ENCODE measurements at regions not wholly inside any gene's neighbourhood (a gene's known extent, or its start where the extent isn't known, plus 50 kb on each side); places are given as distances from the start of the nearest gene placed in this dataset.

DNA sequence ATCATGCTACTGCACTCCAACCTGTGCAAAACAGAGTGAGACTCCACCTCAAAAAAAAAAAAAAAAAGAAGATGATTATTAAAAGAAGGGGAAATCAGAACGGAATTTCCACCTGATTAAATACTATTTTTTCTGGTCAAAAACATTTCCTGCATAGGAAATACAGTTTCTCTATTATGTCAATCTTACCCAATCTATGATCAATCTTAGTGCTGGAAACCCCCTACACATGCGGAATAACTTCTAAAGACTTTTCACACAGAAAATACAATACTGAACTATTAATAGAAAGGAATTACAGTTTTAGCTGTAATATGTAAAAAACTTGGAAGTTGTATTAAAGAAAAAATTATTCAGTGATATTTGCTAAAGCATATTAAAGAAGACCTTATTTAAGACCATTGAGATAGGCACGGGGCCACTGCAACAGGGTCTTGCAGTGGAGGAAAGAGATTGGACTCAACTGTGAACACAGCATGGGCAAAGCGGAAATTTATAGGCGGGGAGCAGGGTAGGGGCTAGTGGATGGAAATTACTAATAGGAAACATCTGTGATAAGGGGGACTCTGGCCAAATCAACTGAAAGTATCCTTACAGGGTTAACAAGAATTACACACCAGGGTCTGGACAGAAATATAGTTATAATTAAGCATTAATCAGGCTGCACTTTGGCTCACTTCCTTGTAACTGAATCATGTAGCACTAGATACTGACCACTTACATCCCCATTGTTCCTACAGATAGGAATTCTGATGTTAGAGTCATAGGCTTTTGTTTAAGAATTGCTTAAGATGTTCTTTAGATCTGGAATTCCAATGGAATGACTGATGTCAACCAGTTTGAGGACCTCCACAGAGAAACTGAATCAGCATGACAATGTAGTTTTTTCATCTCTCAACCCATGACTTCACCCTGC, 411.5 kb upstream of the DDI1 start:
- no peak for DNase-seq (ENCODE audit: low read depth)

DNA sequence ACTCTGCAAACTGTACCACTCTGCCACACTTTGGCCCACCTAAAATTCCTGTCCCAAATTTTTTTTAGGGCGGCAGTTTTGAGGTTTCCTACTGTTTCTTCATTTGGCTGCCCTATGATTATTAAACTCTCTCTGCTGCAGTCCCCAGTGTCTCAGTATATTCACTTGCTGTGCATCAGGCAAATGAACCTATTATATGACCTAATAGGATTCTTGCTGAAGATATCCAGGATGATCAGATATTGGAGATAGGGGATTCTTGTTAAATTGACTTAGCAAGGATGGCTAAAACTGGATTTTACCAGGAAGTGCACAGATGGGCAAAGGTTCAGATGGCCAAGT, 410.8 kb upstream of the DDI1 start:
- DNase-seq (ENCODE audit: low read depth): no peak

DNA sequence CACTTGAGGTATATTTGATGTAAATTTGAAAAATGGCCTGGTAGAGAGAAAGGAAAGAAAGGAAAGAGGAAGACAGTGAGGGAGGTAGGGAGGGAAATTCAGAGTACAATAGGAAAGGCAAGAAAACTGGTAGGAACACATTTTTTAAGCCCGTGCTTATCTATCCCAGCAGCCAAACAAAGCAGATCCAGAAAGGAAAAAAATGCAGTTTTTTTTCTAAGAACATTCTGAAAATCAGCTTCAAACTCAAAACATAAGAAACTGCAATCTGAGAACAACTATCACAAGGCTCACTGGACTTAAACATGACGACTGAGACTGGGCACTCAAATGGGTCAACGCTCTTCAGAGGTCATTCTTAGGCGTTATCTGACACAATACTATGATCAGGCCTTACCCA, 408.3 kb upstream of the DDI1 start:
- DNase-seq (ENCODE audit: low read depth): no peak

DNA sequence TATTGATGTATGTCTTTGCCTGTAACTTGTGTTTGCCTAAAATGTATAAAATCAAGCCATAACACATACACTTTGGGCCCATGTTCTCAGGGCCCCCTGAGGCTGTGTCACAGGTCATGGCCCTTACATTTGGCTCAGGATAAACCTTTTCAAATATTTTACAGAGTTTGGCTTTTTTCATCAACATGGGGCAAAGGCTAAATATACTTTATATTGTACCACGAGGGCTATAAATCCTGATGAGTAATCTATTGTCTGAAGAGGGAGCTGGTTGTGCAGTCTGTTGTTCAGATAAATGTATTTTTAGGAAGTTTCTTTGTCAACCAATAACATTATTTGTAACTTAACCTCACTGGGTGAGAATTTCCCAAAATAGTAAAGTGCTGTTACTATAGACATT, 404.6 kb upstream of the DDI1 start:
- no peak for DNase-seq (ENCODE audit: low read depth)

DNA sequence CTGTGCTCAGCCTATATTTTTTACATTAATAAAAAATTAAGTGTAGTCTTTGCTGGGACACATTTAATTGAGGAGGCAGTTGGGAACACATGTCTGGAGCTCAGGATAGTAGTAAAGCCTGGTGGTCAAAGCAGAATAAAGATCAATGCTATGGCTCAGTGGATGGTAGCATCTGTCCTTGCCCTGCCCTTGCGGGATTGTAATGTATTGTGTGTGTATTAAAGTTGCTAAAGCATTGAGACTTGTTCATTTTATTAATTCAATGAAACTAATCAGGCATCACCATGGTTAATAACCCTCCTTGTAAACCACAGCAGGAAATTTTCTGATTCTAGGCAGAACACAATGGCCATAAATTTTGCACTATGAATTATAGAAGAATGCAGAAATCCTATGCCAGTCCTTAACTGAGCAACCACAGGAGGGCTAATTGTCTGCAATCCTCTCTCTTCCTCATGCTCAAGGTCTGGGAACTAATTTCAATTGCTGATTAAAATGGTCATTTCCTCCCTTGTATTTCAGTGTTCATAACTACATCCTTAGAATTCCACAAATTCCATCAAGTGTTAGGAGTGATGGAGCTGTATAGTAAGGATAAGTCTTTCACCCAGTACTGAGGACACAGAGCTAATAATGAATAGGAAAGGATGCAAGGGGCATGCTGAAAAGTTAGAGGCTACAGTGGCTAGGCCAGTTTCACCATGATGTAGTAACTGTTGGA, 403.2 kb upstream of the DDI1 start:
- no peak for DNase-seq (ENCODE audit: low read depth)

DNA sequence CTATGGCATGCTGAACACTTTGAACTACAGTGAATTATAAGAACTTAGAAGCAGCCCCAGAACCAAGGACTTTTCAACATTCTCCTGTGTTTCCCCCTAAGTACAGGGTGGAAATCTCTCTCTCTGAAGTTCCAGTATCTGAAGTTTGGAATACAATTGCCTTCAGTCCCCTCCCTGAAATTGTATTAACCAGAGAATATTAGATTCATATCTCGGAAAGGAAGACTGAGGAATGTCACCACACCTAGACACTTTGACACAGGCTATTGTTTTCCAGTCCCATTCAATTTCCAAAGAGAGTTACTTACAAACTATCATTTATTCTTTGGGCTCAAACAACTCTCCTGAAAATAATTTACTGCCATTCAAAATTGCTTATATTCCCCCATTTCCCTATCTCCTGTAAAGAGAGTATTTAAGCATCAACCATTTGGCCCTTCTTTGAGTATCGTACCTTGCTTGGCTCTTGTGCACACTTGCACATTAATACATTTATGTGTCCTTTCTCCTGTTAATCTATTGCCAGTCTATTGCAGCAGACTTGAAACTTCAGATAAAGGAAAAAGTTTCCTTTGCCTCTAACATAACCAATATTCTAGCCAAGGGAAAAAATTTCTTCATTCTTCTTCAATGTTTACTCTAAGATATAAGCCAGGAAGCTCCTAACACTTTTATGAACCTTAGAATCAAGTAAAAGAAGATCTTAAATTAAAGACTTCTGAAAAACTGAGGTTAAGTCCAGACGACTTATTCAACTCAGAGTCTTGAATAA, 402.4 kb upstream of the DDI1 start:
- DNase-seq (ENCODE audit: low read depth): no peak

DNA sequence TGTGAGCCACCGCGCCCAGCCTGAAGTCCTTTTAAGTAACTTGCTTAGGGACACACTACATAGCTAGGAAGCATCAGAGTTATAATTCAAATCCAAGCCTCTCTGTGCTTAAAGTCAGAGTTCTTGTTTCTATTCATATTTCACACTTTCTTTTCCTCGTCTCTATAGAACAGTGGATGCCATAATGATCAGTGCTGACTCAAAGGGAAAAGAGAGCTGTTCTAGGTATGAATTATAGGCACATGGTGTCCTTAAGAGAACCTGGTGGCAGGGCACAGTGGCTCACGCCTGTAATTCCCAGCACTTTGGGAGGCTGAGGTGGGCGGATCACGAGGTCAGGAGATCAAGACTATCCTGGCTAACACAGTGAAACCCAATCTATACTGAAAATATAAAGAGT, 400.2 kb upstream of the DDI1 start:
- no peak for DNase-seq (ENCODE audit: low read depth)

DNA sequence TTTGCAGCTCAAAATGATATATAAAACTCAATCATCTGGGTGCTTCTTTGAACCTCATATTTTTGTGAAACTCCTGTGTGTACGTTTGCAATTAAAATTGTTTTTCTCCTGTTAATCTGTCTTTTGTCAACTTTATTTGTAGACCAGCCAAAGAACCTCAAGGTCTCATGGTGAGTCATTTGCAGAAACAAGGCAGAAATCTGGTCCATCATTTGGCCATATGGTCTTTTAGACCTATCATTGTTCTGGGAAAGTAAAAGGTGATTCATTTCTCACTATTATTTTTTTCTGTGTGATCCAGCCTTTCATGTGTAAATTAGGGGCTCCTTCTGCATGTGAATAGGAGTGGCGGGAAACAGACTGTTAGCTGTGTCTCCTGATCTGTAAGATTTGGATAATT, 399.1 kb upstream of the DDI1 start:
- no peak for DNase-seq (ENCODE audit: low read depth)

DNA sequence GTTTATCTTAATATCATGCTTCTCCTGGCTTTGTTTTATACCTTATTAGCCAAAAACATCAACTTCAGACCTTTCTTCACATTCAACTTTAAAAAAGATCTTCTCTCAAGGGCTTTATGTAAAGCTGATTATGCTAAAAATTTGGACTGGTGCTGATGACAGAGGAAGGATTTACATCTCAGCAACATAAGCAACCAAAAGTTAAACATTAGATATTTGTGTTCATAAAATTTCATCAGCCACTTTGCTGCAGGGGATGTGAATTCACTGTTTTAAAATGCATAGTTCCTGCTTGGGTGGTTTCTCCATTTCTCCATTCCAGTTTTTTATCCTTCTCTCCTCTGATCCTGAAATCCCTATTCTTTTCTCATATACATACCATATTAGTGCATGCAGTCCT, 398.6 kb upstream of the DDI1 start:
- no peak for DNase-seq (ENCODE audit: low read depth)

DNA sequence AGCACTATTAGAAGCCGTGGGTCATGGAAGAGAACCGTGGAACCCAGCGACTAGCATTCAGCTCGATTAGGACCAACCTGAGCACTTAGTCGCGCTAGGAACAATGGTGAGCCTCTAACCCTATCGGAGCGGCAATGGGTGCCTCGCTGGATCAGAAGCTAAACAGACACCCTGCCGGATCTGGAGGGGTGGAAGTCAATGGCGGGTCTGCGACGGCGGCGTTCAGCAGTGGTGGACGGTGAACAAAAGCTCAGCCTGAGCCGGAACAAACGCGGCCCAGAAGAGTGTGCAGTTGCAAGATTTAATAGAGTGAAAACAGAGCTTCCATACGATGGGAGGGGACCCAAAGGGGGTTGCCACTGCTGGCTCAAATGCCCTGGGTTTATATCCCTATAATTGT, 391.8 kb upstream of the DDI1 start:
- DNase-seq (ENCODE audit: low read depth): no peak

DNA sequence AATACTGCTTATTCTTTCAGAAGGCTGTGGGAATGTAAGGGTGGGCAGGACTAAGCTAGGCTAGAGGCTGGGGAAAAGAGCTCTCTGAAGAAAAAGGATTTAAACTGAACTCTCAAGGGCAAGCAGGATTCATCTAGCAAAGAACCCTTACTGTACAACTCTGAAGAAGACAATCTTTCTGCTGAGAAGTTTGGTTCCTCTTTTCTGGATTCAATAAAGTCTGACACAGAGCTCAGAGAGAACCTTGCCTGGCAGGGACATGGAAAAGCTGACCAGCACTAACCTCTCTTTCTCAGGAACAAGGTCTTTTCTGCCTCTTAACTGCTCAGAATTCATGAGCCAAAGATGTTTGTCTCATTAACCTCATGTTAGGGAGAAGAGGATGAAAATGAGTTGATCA, 388.4 kb upstream of the DDI1 start:
- no peak for DNase-seq (ENCODE audit: low read depth)

DNA sequence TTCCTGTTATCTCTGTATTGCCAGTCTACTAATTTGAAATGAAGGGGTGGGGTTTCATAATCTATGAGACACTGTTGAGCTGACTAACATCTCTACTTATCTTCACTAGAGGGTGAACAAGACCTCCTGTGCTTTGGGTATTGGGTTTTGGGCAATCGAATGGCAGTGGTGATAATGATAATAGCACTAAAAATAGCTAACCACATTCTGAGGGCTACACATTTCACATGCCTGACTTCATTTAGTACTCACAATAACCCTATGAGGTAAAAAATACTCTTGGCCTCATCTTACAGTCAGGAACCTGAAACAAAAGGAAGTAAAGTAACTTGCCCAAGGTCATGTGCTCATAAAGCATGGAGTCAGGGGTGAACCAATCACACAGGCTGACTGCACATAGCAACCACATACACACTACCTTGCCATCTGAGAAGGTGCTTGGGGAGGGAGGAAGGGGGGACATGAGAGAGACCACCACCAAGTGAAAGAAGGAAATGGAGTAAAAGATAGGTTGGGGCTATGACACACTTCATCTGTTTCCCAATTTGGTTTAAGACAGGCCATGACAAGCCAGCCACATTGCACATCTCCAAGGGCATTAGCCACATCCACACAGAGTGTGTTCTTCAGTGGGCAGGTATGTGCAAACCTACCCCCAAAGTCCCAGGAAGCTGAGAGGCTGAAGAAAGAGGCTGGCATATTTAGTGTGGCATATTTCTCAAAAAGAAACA, 387.6 kb upstream of the DDI1 start:
- DNase-seq (ENCODE audit: low read depth): no peak

DNA sequence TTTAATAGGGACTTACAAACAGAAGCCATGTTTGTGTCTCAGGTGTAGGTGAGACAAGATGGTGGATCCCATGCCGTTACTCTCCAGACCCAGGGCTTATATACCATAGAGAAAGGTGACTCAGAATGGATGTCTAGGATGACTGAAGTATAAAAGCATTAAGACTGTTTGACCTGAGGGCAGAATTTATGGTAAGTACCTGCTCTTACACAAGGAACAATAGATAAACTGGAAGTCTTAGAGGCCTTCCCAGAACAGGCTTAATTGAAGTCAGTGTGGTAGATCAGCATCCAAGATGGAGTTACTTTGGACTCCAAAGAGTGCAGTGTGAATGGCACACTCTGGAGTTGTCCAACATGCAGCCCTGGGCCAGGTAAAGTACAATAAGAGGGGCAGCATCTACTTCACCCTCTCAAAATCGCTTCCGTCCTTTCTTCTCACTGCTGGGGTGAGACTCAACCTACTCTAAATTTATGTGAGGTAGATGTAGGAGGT, 387.0 kb upstream of the DDI1 start:
- no peak for DNase-seq (ENCODE audit: low read depth)

DNA sequence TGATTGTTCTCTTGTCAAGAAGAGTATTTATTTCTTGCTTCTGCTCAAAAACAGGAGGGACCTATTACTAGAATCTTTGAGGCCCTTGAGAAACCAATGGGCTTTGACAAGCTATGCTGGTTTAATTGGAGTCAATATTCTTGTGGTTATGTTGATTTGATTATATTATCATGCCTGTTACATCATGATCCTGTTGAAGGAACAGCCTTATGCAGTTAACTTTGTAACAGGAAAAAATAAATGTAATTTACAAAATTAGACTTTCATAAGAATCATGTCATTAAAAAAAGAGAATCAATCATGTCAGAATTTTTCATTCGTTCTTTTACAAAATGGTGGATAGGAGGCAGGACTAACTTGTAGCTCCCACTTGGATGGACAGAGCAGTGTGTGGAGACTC, 386.1 kb upstream of the DDI1 start:
- no peak for DNase-seq (ENCODE audit: low read depth)

DNA sequence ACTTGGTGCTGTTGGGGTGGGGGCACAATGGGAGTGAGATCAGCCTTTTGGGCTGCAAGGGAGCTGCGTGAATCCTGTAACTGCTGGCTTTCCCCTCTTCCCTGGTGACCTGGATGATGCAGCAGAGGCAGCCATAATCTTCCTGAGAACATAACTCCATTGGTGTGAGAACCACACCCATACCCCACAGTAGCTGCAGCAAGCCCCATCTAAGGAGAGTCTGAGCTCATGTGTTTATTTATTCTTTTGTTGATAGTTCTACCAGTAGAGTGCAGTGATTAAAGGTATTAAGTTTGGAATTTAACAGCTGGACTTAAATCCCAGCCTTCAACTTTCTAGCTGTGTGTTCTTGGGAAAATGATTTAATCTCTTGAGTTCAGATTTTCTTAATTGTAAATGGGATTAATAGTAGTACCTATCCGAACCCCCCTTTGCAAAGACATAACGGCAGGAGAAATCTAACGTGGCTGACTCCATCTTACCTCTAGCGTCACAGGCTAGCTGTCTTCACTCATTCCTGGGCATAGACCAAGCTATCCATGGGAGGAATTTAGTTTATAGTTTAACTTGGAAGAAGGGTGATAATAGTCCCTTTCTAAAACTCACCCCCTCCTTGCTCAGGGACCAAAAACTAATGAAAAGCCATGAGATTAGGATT, 385.0 kb upstream of the DDI1 start:
- DNase-seq (ENCODE audit: low read depth): no peak

DNA sequence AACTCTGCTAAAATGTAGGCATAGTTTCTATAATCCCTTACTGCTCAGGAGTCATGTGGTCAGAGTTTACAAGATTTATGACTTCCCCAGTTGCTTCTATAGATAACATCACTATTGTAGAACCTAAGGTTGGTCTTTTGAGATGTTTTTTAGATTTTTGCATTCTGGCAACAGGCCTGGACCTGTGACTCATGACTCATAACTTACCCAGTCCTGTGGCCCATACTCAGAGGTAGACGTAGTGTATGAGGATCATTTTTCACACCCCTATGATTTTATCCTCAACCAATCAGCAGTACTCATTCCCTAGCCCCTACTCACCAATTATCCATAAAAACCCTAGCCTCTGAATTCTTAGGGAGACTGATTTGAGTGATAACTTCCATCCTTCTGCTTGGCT, 384.4 kb upstream of the DDI1 start:
- DNase-seq (ENCODE audit: low read depth): no peak

DNA sequence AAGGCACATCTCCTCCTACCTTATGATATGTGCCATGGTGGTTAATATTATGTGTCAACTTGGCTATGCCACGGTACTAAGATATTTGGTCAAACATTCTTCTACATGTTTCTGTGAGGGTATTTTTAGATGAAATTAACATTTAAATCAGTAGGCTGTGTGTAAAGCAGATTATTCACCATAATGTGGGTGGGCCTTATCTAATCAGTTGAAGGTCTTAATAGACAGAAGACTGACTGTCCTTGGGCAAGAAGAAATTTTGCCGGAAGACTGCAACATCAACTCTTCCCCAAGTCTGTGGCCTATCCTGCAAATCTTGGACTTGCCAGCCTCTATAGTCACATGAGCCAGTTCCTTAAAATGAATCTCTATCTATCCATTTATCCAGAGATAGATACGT, 380.1 kb upstream of the DDI1 start:
- DNase-seq (ENCODE audit: low read depth): no peak

DNA sequence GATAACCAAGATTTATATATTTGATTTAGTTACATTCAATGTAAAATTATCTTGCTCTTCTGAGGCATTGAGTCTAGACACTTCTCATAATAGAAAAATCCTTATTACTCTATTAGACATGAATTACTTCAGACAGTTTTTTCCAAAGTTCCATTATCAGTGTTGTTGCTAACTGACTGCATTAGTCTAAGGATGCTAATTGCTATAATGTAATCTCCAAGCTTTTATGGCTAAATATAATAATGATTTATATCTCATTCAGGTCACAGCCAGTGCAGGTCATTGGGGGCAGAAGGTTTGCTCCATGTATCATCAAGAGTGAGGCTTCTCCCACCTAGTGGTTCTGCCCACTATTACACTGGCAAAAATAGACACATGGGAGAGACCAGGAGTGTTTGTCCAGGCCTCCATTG, 377.2 kb upstream of the DDI1 start:
- DNase-seq (ENCODE audit: low read depth): no peak

DNA sequence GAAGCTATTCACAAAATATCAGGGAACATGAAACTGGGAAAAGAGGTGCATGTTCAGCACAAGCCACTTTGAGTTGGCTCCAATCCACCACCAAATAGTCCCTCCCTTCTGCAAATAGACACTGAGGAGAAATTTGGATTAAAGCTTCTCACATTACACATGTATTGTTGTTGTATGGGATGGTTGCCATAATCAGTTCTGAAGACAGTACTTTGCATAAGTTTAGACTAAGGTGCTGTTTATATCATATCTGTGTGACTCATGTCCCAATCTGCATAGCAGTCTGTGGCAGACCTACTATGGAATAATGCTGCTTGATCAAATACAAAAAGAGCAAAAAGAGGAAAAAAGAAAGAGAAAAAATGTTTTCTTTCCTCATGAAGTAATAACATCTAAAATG, 376.7 kb upstream of the DDI1 start:
- DNase-seq (ENCODE audit: low read depth): no peak

DNA sequence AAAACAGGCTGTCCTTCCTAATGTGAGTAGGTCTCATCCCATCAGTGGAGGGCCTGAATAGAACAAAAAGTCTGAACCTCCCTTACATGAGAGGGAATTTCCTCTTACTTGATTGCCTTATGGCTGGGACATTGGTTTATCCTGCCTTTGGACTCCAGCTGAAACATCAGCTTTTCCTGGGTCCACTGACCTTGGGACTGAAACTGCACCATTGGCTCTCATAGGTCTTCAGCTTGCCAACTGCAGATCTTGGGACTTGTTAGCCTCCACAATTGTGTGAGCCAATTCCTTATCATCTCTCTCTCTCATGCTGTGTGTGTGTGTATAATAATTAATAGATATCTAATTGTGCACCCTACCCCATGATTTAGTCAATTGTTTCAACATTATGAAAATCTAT, 375.3 kb upstream of the DDI1 start:
- no peak for DNase-seq (ENCODE audit: low read depth)

DNA sequence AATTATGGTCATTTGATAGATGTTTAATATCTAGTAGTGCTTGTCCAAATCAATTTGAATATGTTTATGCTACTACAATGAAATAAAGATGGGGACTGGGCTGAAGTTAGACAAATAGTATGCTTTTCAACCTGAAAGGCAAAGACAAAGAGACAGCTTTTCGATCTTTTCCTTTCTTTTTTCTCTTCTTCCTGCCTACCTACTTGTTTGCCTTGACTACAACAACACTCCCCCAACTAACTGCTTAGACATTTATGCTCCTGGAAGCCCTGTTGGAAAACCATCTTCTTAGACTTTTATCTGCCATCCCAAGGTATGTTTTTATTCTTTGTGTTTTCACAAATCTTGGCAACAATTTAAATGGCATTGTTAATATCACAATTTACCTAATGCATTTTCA, 374.4 kb upstream of the DDI1 start:
- no peak for DNase-seq (ENCODE audit: low read depth)

DNA sequence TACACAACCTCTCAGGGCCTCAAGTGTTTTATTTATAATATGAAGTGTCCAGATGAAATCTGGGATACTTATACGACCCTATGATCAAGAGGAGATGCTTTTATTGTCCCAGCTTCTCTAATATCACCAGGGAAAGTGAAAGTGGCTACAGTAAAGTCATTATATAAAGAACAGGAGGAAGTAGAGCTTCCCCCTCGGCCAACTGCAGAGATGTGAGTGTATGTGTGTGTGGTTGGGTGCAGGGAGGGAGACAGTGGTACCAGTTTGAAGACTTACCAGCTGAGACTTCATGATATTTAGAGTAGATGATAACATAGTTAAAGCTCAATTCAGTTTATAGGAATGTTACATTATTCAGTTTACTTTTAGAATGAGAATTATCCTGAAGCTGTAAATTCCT, 373.6 kb upstream of the DDI1 start:
- DNase-seq (ENCODE audit: low read depth): no peak

Measured in activated T-helper 1 cell treated with Interleukin-2 at 50 U/mL for 16 hours (primary cell).